ENCODE measurements at regions not wholly inside any gene's neighbourhood (a gene's known extent, or its start where the extent isn't known, plus 50 kb on each side); places are given as distances from the start of the nearest gene placed in this dataset.
A peak's percentile ranks its signal among the peaks of the same experiment; 100 is the strongest.

GRCh38 chr15:93171476-93171875, 82.5 kb upstream of the RGMA start:
- no peaks in the 10 kb centered on the region for H3K27me3 ChIP-seq (ENCODE audit: control insufficient read depth, insufficient read depth)
- intact Hi-C loops (cut with DNase I) = no loop called here
- H3K9me3 ChIP-seq (ENCODE audit: control insufficient read depth, low read length) = no peaks in the 10 kb centered on the region
- no peaks in the 10 kb centered on the region for H3K4me1 ChIP-seq (ENCODE audit: control insufficient read depth, insufficient read depth, low read length)
- H3K27ac ChIP-seq (ENCODE audit: low read length) = no peak overlapping the region
- ATAC-seq (no peak), DNase-seq (no peak)
- WGBS = 74% methylated on average over 3 of the region's 3 CpGs
- H3K4me3 ChIP-seq (ENCODE audit: low read length) = no peak overlapping the region

DNA sequence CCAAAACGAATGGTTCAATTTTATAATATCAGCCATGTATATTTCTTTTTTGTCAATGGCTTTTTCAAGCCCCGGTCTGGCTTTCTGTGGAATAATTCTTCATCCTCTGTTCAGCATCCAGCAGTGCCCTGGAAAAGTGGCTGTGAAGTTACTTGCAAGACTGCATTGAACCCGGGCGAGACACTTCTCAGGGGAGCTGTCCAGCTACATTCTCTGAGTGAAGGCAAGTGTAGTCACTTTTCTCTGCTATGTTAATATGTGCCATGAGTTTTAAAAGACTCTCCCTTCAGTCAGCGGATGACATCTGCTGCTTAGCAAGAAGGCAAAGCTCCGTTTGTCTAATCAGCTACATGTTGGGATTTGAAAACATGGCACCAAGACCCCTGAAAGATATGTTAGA, 81.3 kb upstream of the RGMA start:
- Histone ChIP-seq H3K9me3 (ENCODE audit: control insufficient read depth, low read length) (no peaks in the 10 kb centered on the region), H3K4me3 (ENCODE audit: low read length) (no peak overlapping the region), H3K27me3 (ENCODE audit: control insufficient read depth, insufficient read depth) (no peaks in the 10 kb centered on the region), H3K27ac (ENCODE audit: low read length) (no peak overlapping the region), H3K4me1 (ENCODE audit: control insufficient read depth, insufficient read depth, low read length) (no peaks in the 10 kb centered on the region)
- DNase-seq = no peak
- ATAC-seq = no peak
- intact Hi-C loops (cut with DNase I) = no loop called here
- WGBS = 55% methylated on average over 6 of the region's 6 CpGs

DNA sequence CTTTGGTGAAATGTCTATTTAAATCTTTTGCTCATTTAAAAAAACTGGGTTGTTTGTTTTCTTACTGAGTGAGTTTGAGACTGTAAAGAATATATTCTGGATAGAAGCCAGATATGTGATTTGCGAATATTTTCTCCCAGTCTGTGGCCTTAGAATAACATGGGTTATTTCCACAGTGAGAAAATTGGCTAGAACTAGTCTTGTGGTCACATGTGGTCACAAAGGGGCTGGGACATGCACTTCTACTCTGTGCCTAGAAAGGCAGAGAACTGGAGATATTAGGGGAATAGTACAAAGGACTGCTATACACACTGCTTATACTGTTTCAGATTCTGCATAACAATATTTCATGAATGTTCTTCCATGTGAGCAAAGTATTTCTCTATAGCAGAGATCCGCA, 79.9 kb upstream of the RGMA start:
- DNase-seq (no peak), ATAC-seq (peak in 1 of 2 donors; percentile 70)
- H3K27me3 ChIP-seq (ENCODE audit: control insufficient read depth, insufficient read depth) = no peaks in the 10 kb centered on the region
- H3K4me3 ChIP-seq (ENCODE audit: low read length) = no peak overlapping the region
- H3K9me3 ChIP-seq (ENCODE audit: control insufficient read depth, low read length) = no peaks in the 10 kb centered on the region
- intact Hi-C loops (cut with DNase I) = no loop called here
- WGBS = 62% methylated on average over 2 of the region's 2 CpGs
- H3K4me1 ChIP-seq (ENCODE audit: control insufficient read depth, insufficient read depth, low read length) = no peaks in the 10 kb centered on the region
- H3K27ac ChIP-seq (ENCODE audit: low read length) = no peak overlapping the region

DNA sequence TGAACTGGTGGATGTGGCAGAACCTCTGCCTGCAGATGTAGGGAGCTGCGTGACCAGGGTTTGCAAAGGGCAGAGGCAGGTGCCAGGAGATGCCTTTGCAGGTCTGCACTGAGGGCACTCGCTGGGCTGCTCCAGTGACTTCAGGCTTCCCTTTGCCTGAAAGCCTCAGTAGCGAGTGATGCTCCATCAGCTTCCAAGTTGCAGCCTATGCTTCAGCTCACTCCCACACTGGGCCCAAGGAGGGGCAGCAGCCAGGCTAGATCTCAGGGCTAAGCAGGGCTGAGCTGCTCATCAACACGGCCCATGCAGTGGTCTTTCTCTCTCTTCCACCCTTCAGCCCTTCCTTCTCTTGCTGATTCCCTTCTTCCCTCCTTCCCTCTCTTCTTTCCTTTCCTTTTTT, 78.3 kb upstream of the RGMA start:
- no peaks in the 10 kb centered on the region for H3K27me3 ChIP-seq (ENCODE audit: control insufficient read depth, insufficient read depth)
- no peak for ATAC-seq

DNA sequence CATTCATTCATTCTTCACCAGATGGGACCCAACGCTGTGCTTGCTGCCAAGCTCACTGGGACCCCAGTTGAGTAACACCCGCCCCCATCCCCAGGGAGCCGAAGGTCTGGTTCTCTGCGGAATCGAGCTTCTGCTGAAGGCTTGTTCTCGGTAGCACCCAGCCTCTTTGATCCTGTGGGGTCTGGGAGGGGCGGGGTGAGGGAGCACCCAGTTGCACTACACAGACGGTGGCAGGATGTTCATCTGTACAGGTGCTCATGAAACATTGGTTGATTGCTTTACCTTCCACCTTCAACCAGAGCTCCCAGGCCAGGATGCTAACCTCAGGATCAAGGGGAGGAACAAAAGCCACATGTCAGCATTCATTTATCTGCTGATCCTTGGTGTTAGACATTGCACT, 77.7 kb upstream of the RGMA start:
- intact Hi-C loops (cut with DNase I) = no loop called here
- ATAC-seq (no peak), DNase-seq (no peak)
- Histone ChIP-seq H3K9me3 (ENCODE audit: control insufficient read depth, low read length) (no peaks in the 10 kb centered on the region), H3K4me1 (ENCODE audit: control insufficient read depth, insufficient read depth, low read length) (no peaks in the 10 kb centered on the region), H3K27ac (ENCODE audit: low read length) (no peak overlapping the region), H3K4me3 (ENCODE audit: low read length) (no peak overlapping the region), H3K27me3 (ENCODE audit: control insufficient read depth, insufficient read depth) (no peaks in the 10 kb centered on the region)
- WGBS = 76% methylated on average over 8 of the region's 8 CpGs

More for the DNA sequence above, 78.3 kb upstream of the RGMA start:
- WGBS = 72% methylated on average over 4 of the region's 4 CpGs
- no peak overlapping the region for H3K4me3 ChIP-seq (ENCODE audit: low read length)
- no peak overlapping the region for H3K27ac ChIP-seq (ENCODE audit: low read length)
- H3K4me1 ChIP-seq (ENCODE audit: control insufficient read depth, insufficient read depth, low read length) = no peaks in the 10 kb centered on the region
- no peak for DNase-seq
- intact Hi-C loops (cut with DNase I) = no loop called here
- H3K9me3 ChIP-seq (ENCODE audit: control insufficient read depth, low read length) = no peaks in the 10 kb centered on the region

- Histone ChIP-seq H3K27ac (ENCODE audit: low read length) (no peak overlapping the region), H3K4me1 (ENCODE audit: control insufficient read depth, insufficient read depth, low read length) (no peaks in the 10 kb centered on the region), H3K9me3 (ENCODE audit: control insufficient read depth, low read length) (no peaks in the 10 kb centered on the region), H3K27me3 (ENCODE audit: control insufficient read depth, insufficient read depth) (no peaks in the 10 kb centered on the region), H3K4me3 (ENCODE audit: low read length) (no peak overlapping the region)
- intact Hi-C loops (cut with DNase I) = no loop called here
- 70% methylated on average over 10 of the region's 10 CpGs for WGBS
- DNase-seq (no peak), ATAC-seq (no peak)
These were observed 76.9 kb upstream of the RGMA start for GRCh38 chr15:93165734-93166470.

- intact Hi-C loops (cut with DNase I) = no loop called here
- ATAC-seq (no peak), DNase-seq (no peak)
- 66% methylated on average over 5 of the region's 5 CpGs for WGBS
- Histone ChIP-seq H3K9me3 (ENCODE audit: control insufficient read depth, low read length) (no peaks in the 10 kb centered on the region), H3K27ac (ENCODE audit: low read length) (no peak overlapping the region), H3K4me1 (ENCODE audit: control insufficient read depth, insufficient read depth, low read length) (no peaks in the 10 kb centered on the region), H3K4me3 (ENCODE audit: low read length) (no peak overlapping the region), H3K27me3 (ENCODE audit: control insufficient read depth, insufficient read depth) (no peaks in the 10 kb centered on the region)
These were observed 75.4 kb upstream of the RGMA start for GRCh38 chr15:93164409-93164808.

DNA sequence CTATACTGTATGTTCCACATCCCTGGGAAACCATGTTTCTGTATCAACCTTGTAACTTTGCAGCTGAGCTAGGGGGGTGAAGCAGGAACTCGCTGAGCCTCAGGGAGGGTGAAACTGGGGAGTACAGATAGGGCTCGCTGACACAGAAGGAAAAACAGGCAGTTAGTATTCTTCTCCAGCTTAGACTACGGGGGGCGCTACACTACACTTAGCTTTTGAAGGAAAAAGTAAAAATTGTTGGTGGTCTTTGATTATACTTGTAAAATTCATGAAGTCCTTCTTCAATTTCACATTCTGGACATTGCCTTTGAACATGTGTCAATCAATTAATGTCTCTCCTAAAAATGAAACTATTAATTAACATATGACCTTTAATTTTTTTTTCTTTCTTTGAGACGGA, 73.5 kb upstream of the RGMA start:
- Histone ChIP-seq H3K9me3 (ENCODE audit: control insufficient read depth, low read length) (no peaks in the 10 kb centered on the region), H3K27ac (ENCODE audit: low read length) (no peak overlapping the region), H3K4me3 (ENCODE audit: low read length) (no peak overlapping the region), H3K4me1 (ENCODE audit: control insufficient read depth, insufficient read depth, low read length) (no peaks in the 10 kb centered on the region), H3K27me3 (ENCODE audit: control insufficient read depth, insufficient read depth) (no peaks in the 10 kb centered on the region)
- ATAC-seq (no peak), DNase-seq (no peak)
- intact Hi-C loops (cut with DNase I) = no loop called here
- 84% methylated on average over 5 of the region's 5 CpGs for WGBS

- Histone ChIP-seq H3K4me3 (ENCODE audit: low read length) (no peak overlapping the region), H3K27ac (ENCODE audit: low read length) (no peak overlapping the region), H3K4me1 (ENCODE audit: control insufficient read depth, insufficient read depth, low read length) (no peaks in the 10 kb centered on the region), H3K27me3 (ENCODE audit: control insufficient read depth, insufficient read depth) (no peaks in the 10 kb centered on the region), H3K9me3 (ENCODE audit: control insufficient read depth, low read length) (no peaks in the 10 kb centered on the region)
- intact Hi-C loops (cut with DNase I) = no loop called here
- ATAC-seq (no peak), DNase-seq (no peak)
- 53% methylated on average over 5 of the region's 5 CpGs for WGBS
These were observed 70.9 kb upstream of the RGMA start for GRCh38 chr15:93159930-93160329.

DNA sequence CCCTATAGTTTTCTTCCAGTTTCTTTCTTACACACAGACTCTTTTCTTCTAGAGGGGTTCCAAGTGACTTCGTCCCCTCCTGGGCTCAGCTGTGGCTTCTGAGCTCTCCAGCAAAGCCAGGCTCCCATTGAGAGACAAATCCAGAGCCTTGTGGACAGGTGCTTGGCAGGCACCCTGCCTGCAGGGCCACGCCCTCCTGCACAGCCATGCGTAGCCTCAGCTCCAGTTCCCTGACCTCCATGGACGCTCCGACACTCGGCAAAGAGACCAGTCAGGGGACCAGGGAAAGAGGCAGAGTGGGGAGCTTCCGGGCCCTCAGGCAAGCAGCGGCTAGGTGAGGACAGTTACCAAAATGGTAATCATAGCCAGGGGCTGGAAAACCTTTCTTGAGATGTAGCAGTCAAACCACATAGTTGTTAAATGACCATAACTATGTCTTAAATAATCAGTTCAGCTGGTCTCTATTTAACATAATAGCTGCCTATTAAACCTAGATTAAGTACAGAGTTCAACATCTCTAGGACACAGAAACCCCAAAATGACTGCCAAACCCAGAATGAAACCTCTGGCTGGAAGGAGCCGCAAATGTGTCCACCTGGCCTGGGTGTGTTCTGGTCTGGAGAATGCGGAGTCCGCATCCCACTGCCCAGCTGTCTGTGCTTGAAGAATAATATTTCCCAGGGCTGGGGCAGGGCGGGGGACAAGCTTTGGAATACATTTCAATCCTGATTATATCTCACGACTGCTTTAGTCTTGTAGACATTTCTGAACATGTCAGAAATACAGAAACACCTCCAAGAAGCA, 69.3 kb upstream of the RGMA start:
- ATAC-seq (no peak), DNase-seq (no peak)
- Histone ChIP-seq H3K4me3 (ENCODE audit: low read length) (no peak overlapping the region), H3K9me3 (ENCODE audit: control insufficient read depth, low read length) (no peaks in the 10 kb centered on the region), H3K27me3 (ENCODE audit: control insufficient read depth, insufficient read depth) (no peaks in the 10 kb centered on the region), H3K27ac (ENCODE audit: low read length) (no peak overlapping the region), H3K4me1 (ENCODE audit: control insufficient read depth, insufficient read depth, low read length) (no peaks in the 10 kb centered on the region)
- 90% methylated on average over 13 of the region's 13 CpGs for WGBS
- intact Hi-C loops (cut with DNase I) = no loop called here

- no peak overlapping the region for H3K27ac ChIP-seq (ENCODE audit: low read length)
- WGBS = 62% methylated on average over 5 of the region's 5 CpGs
- H3K9me3 ChIP-seq (ENCODE audit: control insufficient read depth, low read length) = no peaks in the 10 kb centered on the region
- intact Hi-C loops (cut with DNase I) = no loop called here
- ATAC-seq (no peak), DNase-seq (no peak)
- peaks cover 4% of the 10 kb centered on the region for H3K4me1 ChIP-seq (ENCODE audit: control insufficient read depth, insufficient read depth, low read length)
- no peaks in the 10 kb centered on the region for H3K27me3 ChIP-seq (ENCODE audit: control insufficient read depth, insufficient read depth)
- no peak overlapping the region for H3K4me3 ChIP-seq (ENCODE audit: low read length)
These were observed 65.7 kb upstream of the RGMA start for GRCh38 chr15:93154666-93155065.
